H1 (cell line): ENCODE measurements at regions not wholly inside any gene's neighbourhood (a gene's known extent, or its start where the extent isn't known, plus 50 kb on each side); places are given as distances from the start of the nearest gene placed in this dataset.

Experiments used
- CTCF ChIA-PET: fragments of 300-600 bp; sonication (Branson Sonifier 250); formaldehyde crosslinking; loops from one replicate; lab custom pipeline; 2021; ENCODE audit not compliant: partially characterized antibody; lab: Charles Lee
- POLR2A ChIA-PET: fragments of 300-600 bp; sonication (Branson Sonifier 250); formaldehyde crosslinking; loops from one replicate; lab custom pipeline; 2021; ENCODE audit warnings: inconsistent platforms; ENCODE audit not compliant: partially characterized antibody; lab: Charles Lee
- DNase-seq, 2 experiments: peaks; one replicate each; pipeline versions ENCODE4 v3.0.0 to v3.0.0-alpha.2; 2010 to 2022; ENCODE audit warnings: low spot score in 2 of 2, low read depth in 1 of 2, mixed read lengths in 1 of 2
- FAIRE-seq: peaks from 2 replicates; lab custom pipeline; 2011; peaks lifted over from hg19 to GRCh38; lab: Jason Lieb, UNC
- H2AFZ ChIP-seq: 2 replicates; pipeline ENCODE4 v1.8.1; 2012; ENCODE audit warnings: low read length, inconsistent platforms
- H2AK5ac ChIP-seq: 2 replicates; pipeline ENCODE4 v1.6.1; 2013; ENCODE audit warnings: low read depth, low read length
- H2BK120ac ChIP-seq: replicated peaks from 2 replicates; pipeline ENCODE3; 2013; ENCODE audit warnings: low read depth, low read length, inconsistent platforms
- H2BK12ac ChIP-seq: 2 replicates; pipeline ENCODE4 v1.6.1; 2013; ENCODE audit warnings: low read depth, low read length
- H2BK15ac ChIP-seq: 2 replicates; pipeline ENCODE4 v1.6.1; 2013; ENCODE audit warnings: low read length
- H2BK20ac ChIP-seq: 2 replicates; pipeline ENCODE4 v1.6.1; 2013; ENCODE audit warnings: low read length
- H2BK5ac ChIP-seq: 2 replicates; pipeline ENCODE4 v1.6.1; 2013; ENCODE audit warnings: low read depth, low read length
- H3K14ac ChIP-seq: 2 replicates; pipeline ENCODE4 v1.6.1; 2013; ENCODE audit warnings: inconsistent platforms; ENCODE audit not compliant: insufficient read length
- H3K18ac ChIP-seq: 2 replicates; pipeline ENCODE4 v1.6.1; 2013; ENCODE audit warnings: low read length; ENCODE audit errors: extremely low read depth
- H3K23ac ChIP-seq: 2 replicates; pipeline ENCODE4 v1.6.1; 2013; ENCODE audit warnings: inconsistent platforms; ENCODE audit not compliant: insufficient read length
- H3K23me2 ChIP-seq: 2 replicates; pipeline ENCODE4 v1.6.1; 2013; ENCODE audit warnings: low read depth, low read length
- H3K27ac ChIP-seq: 2 replicates; pipeline ENCODE4 v1.6.1; 2011; ENCODE audit warnings: low read depth, low read length, inconsistent platforms
- H3K27me3 ChIP-seq, 4 experiments: replicated peaks in 1 of 4; 1 replicate in 1 of 4; 2 replicates in 3 of 4; pipeline versions ENCODE4 v1.6.1 to v1.8.1; 2011 to 2013; ENCODE audit warnings: low read length in 3 of 4, mild to moderate bottlenecking in 3 of 4, inconsistent platforms in 2 of 4, mixed read lengths in 2 of 4, moderate library complexity in 1 of 4; ENCODE audit not compliant: control insufficient read depth in 3 of 4, insufficient read depth in 3 of 4; ENCODE audit errors: extremely low read depth in 1 of 4
- H3K36me3 ChIP-seq, 4 experiments: 2 replicates each; pipeline versions ENCODE4 v1.6.1 to v1.8.1; 2011 to 2013; ENCODE audit warnings: mild to moderate bottlenecking in 4 of 4, low read length in 3 of 4, moderate library complexity in 2 of 4, control low read depth in 1 of 4, inconsistent platforms in 1 of 4; ENCODE audit not compliant: insufficient read depth in 4 of 4, control insufficient read depth in 2 of 4
- H3K4ac ChIP-seq: replicated peaks from 2 replicates; pipeline ENCODE3; 2013; ENCODE audit warnings: low read length, low read depth, mixed read lengths, inconsistent platforms; ENCODE audit not compliant: insufficient read length
- H3K4me1 ChIP-seq, 4 experiments: replicated peaks in 1 of 4; 1 replicate in 1 of 4; 2 replicates in 3 of 4; pipeline versions ENCODE4 v1.6.1 to v1.8.1; 2011 to 2013; ENCODE audit warnings: low read length in 3 of 4, inconsistent platforms in 2 of 4, mixed read lengths in 1 of 4; ENCODE audit not compliant: insufficient read depth in 4 of 4, control insufficient read depth in 3 of 4
- H3K4me2 ChIP-seq, 2 experiments: 2 replicates each; pipeline versions ENCODE4 v1.6.1 to v1.8.1; 2011 to 2013; ENCODE audit warnings: low read depth in 2 of 2, low read length in 2 of 2, control low read depth in 1 of 2, inconsistent platforms in 1 of 2, mild to moderate bottlenecking in 1 of 2; ENCODE audit not compliant: insufficient read depth in 1 of 2
- H3K4me3 ChIP-seq, 4 experiments: fragments of 200-600, 300-600 bp in 1 of 4; sonication (generic), shearing (Covaris generic), sonication (Bioruptor Twin) in 1 of 4; 2 replicates each; pipeline versions ENCODE4 v1.5.1 to v1.8.1; 2011 to 2016; ENCODE audit warnings: low read length in 4 of 4, low read depth in 3 of 4, control low read depth in 2 of 4, inconsistent platforms in 2 of 4, mild to moderate bottlenecking in 2 of 4, mixed read lengths in 1 of 4, moderate library complexity in 1 of 4; ENCODE audit not compliant: insufficient read depth in 2 of 4; ENCODE audit errors: extremely low read depth in 1 of 4
- H3K56ac ChIP-seq: replicated peaks from 2 replicates; pipeline ENCODE3; 2013; ENCODE audit warnings: low read depth, mild to moderate bottlenecking, mixed read lengths, low read length, inconsistent platforms; ENCODE audit not compliant: insufficient read length
- H3K79me1 ChIP-seq: 2 replicates; pipeline ENCODE4 v1.6.1; 2013; ENCODE audit warnings: low read depth, low read length, control low read depth
- H3K79me2 ChIP-seq, 2 experiments: 2 replicates each; pipeline versions ENCODE4 v1.6.1 to v1.8.1; 2012 to 2013; ENCODE audit warnings: low read length in 2 of 2, mild to moderate bottlenecking in 2 of 2, inconsistent platforms in 1 of 2; ENCODE audit not compliant: insufficient read depth in 2 of 2, control insufficient read depth in 1 of 2
- H3K9ac ChIP-seq, 4 experiments: replicated peaks in 1 of 4; 1 replicate in 1 of 4; 2 replicates in 3 of 4; pipeline versions ENCODE4 v1.6.1 to v1.8.1; 2011 to 2013; ENCODE audit warnings: low read depth in 3 of 4, low read length in 3 of 4, control low read depth in 2 of 4, mild to moderate bottlenecking in 2 of 4, moderate library complexity in 2 of 4, inconsistent platforms in 1 of 4; ENCODE audit errors: extremely low read depth in 1 of 4
- H3K9me3 ChIP-seq, 2 experiments: 2 replicates each; pipeline versions ENCODE4 v1.6.1 to v1.8.1; 2012 to 2013; ENCODE audit warnings: mild to moderate bottlenecking in 2 of 2, moderate library complexity in 2 of 2, control low read depth in 1 of 2, inconsistent platforms in 1 of 2, low read depth in 1 of 2, low read length in 1 of 2, mixed read lengths in 1 of 2; ENCODE audit not compliant: insufficient read depth in 2 of 2
- H4K20me1 ChIP-seq, 2 experiments: replicated peaks in 1 of 2; 2 replicates each; pipeline versions ENCODE3 to v1.8.1; 2011 to 2013; ENCODE audit warnings: inconsistent platforms in 2 of 2, low read length in 2 of 2, mild to moderate bottlenecking in 1 of 2; ENCODE audit not compliant: insufficient read depth in 2 of 2, control insufficient read depth in 1 of 2
- H4K5ac ChIP-seq: 2 replicates; pipeline ENCODE4 v1.6.1; 2013; ENCODE audit warnings: low read length, low read depth, mixed read lengths, inconsistent platforms; ENCODE audit not compliant: insufficient read length
- H4K8ac ChIP-seq: 2 replicates; pipeline ENCODE4 v1.8.0; 2013; ENCODE audit warnings: mild to moderate bottlenecking, moderate library complexity, low read length, inconsistent platforms; ENCODE audit not compliant: insufficient read depth; ENCODE audit errors: extremely low read depth
- H4K91ac ChIP-seq: replicated peaks from 2 replicates; pipeline ENCODE3; 2013; ENCODE audit warnings: low read length, mixed read lengths, inconsistent platforms; ENCODE audit not compliant: insufficient read length
- FOSL1 ChIP-seq: IDR thresholded peaks from 2 replicates; pipeline ENCODE4 v1.6.1; 2011; ENCODE audit warnings: mild to moderate bottlenecking, low read depth, low read length, moderate library complexity; ENCODE audit not compliant: insufficient read depth
- NRF1 ChIP-seq: IDR thresholded peaks from 2 replicates; pipeline ENCODE4 v1.6.1; 2011; ENCODE audit warnings: mild to moderate bottlenecking, low read depth, low read length, improper control_type of control experiment
- POU5F1 ChIP-seq: IDR thresholded peaks from 2 replicates; pipeline ENCODE4 v1.6.1; 2011; ENCODE audit warnings: low read depth, mild to moderate bottlenecking, low read length, moderate library complexity
- RFX5 ChIP-seq: IDR thresholded peaks from 2 replicates; pipeline ENCODE4 v1.6.1; 2011; ENCODE audit warnings: low read depth, low read length, improper control_type of control experiment, borderline replicate concordance
- RNF2 ChIP-seq: fragments of 200-900, 300-1000 bp; sonication (generic); IDR thresholded peaks from 2 replicates; pipeline ENCODE4 v1.7.1; 2016; ENCODE audit warnings: borderline replicate concordance, low read depth, mild to moderate bottlenecking, antibody characterized with exemption, low read length; ENCODE audit not compliant: poor library complexity, severe bottlenecking; ENCODE audit errors: missing control alignments
- TCF12 ChIP-seq: IDR thresholded peaks from 2 replicates; pipeline ENCODE4 v1.6.1; 2011; ENCODE audit warnings: low read depth, mild to moderate bottlenecking, low read length
- YY1 ChIP-seq: IDR thresholded peaks from 2 replicates; pipeline ENCODE4 v1.6.1; 2011; ENCODE audit warnings: low read depth, mild to moderate bottlenecking, low read length
- WGBS, 2 experiments: shearing (Covaris generic) in 1 of 2; methylation state at CpG; one replicate each; pipeline versions ENCODE4 v1.1.6 to v1.1.7; 2013 to 2015; ENCODE audit warnings: low lambda C conversion rate in 2 of 2, mixed read lengths in 2 of 2, inconsistent platforms in 1 of 2, low coverage in 1 of 2, missing lambda C conversion rate in 1 of 2; ENCODE audit not compliant: insufficient replicate concordance in 2 of 2, insufficient coverage in 1 of 2, insufficient read length in 1 of 2; ENCODE audit errors: extremely low coverage in 1 of 2, missing lambda C conversion rate in 1 of 2; 5-methylcytosine and 5-hydroxymethylcytosine counted together

DNA sequence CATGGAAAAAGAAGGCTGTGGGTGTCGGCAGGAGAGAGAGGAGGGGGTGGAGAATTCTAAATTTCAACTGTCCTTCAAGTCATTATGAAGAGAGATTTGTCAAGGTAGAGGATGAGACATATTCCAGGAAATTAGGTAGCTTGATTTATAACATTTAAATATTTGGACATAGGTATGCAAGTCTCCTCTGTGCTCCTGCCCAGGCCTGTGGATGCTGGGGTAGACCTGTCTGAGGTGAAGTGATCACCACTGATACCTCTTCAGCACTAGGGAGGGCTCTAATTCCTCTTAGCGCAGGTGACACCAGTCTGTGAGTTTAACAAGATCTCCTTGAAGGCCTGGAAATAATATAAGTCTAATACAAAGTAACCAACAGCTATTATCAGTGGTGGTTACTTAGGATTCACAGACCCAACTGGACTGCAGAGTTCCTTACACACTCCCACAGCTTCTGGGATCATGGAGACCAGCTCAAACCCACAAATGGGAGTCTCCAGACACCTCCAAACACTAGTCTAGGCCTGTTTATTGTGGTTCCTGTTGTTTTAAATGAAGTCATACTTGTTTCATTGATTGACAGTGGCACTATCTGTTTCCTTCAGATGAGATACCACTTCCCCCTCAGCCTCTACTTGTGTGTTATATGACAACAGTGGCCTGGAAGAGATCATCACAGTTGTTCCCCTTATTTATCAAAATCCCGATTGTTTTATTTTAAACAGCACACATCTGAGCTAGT lies 104.1 kb upstream of the ITPRID2 start:
- no peak overlapping the region for H4K8ac ChIP-seq
- no peaks in the 10 kb centered on the region for H3K79me1 ChIP-seq
- no peak overlapping the region for H3K4me3 ChIP-seq
- H4K91ac ChIP-seq: no peak overlapping the region
- no peak overlapping the region for H2BK120ac ChIP-seq
- H4K5ac ChIP-seq: no peak overlapping the region
- no peak overlapping the region for H2BK5ac ChIP-seq
- no peak overlapping the region for H3K9ac ChIP-seq
- H2AK5ac ChIP-seq: no peak overlapping the region
- H3K27ac ChIP-seq: no peak overlapping the region
- no peaks in the 10 kb centered on the region for H3K4me1 ChIP-seq
- no peaks in the 10 kb centered on the region for H3K23me2 ChIP-seq
- H3K9me3 ChIP-seq: no peaks in the 10 kb centered on the region
- no peaks in the 10 kb centered on the region for H3K79me2 ChIP-seq
- TF ChIP-seq NRF1: no peak
- TF ChIP-seq POU5F1: no peak
- no peak for TF ChIP-seq FOSL1
- no peak for TF ChIP-seq TCF12
- TF ChIP-seq RNF2: no peak
- no peak for TF ChIP-seq RFX5
- no peak for TF ChIP-seq YY1
- no peak overlapping the region for H3K56ac ChIP-seq
- no peak overlapping the region for H3K23ac ChIP-seq
- FAIRE-seq: no peak
- no peaks in the 10 kb centered on the region for H4K20me1 ChIP-seq
- no peaks in the 10 kb centered on the region for H3K36me3 ChIP-seq
- no peak overlapping the region for H2AFZ ChIP-seq
- H3K4ac ChIP-seq: no peak overlapping the region
- no peak overlapping the region for H3K18ac ChIP-seq
- CTCF ChIA-PET: interaction anchor here (0.7 to 1.7 kb wide), 4 partner anchors 17 to 494 kb away, joined by 3 to 5 read pairs (median 3); no protein-coding TSS in a partner anchor
- H3K27me3 ChIP-seq: peaks cover 0 to 1% (median 0%) of the 10 kb centered on the region in 4 experiments; a peak in 1 of 7 replicates
- no peak overlapping the region for H2BK12ac ChIP-seq
- no peak overlapping the region for H2BK15ac ChIP-seq
- WGBS, 2 experiments: 88% methylated on average over 3 of the region's 3 CpGs; no CpG with 5 or more reads in 1 of the 2 experiments
- H3K4me2 ChIP-seq: no peak overlapping the region
- H3K14ac ChIP-seq: no peak overlapping the region
- POLR2A ChIA-PET: no interaction called here
- H2BK20ac ChIP-seq: no peak overlapping the region
- DNase-seq: no peak
